ENCODE measurements at regions not wholly inside any gene's neighbourhood (a gene's known extent, or its start where the extent isn't known, plus 50 kb on each side); places are given as distances from the start of the nearest gene placed in this dataset.

GRCh38 chr12:66862356-66862985 lies 183.6 kb upstream of the GRIP1 start:
- H3K27me3 ChIP-seq (ENCODE audit: control insufficient read depth in 3 of 3, insufficient read depth in 3 of 3, low read depth in 1 of 3, low read length in 3 of 3), result no peaks in the 10 kb centered on the region
- H3K23ac ChIP-seq (ENCODE audit: low read depth, low read length, poor library complexity), result no peak overlapping the region
- no peaks in the 10 kb centered on the region for H3K9me3 ChIP-seq (replicated peaks in 1 of 2; ENCODE audit: control insufficient read depth in 2 of 2, insufficient read depth in 1 of 2, low read depth in 1 of 2, low read length in 2 of 2)
- H3K14ac ChIP-seq (ENCODE audit: low read length), result no peak overlapping the region
- H2AK5ac ChIP-seq (ENCODE audit: low read depth, low read length), result no peak overlapping the region
- no peak overlapping the region for H3K27ac ChIP-seq (replicated peaks; ENCODE audit: low read length)
- no peaks in the 10 kb centered on the region for H3K79me1 ChIP-seq (ENCODE audit: low read depth, low read length)
- WGBS, 2 donors (ENCODE audit: extremely low coverage in 2 of 2, insufficient read length in 2 of 2, insufficient replicate concordance in 1 of 2), result no CpG with 5 or more reads among the region's 3 CpGs
- H4K8ac ChIP-seq (ENCODE audit: low read depth, low read length), result no peak overlapping the region
- no peak for DNase-seq (ENCODE audit: low spot score)
- H4K91ac ChIP-seq (ENCODE audit: low read depth, low read length, poor library complexity), result no peak overlapping the region
- H3K4me3 ChIP-seq (ENCODE audit: low read length in 2 of 2), result no peak overlapping the region
- H2BK5ac ChIP-seq (ENCODE audit: low read length), result no peak overlapping the region
- H3K4ac ChIP-seq (ENCODE audit: low read length), result no peak overlapping the region
- H3K9ac ChIP-seq (ENCODE audit: low read depth, low read length, poor library complexity), result no peak overlapping the region
- no peak overlapping the region for H3K4me2 ChIP-seq (ENCODE audit: insufficient read depth, low read length, poor library complexity, severe bottlenecking)
- no peak overlapping the region for H2AFZ ChIP-seq (ENCODE audit: low read length)
- no peak overlapping the region for H2BK12ac ChIP-seq (ENCODE audit: low read length)
- no peaks in the 10 kb centered on the region for H3K36me3 ChIP-seq (replicated peaks in 1 of 2; ENCODE audit: control insufficient read depth in 2 of 2, insufficient read depth in 2 of 2, low read length in 2 of 2)
- no peak overlapping the region for H2BK15ac ChIP-seq (ENCODE audit: low read length)
- no peak overlapping the region for H2BK120ac ChIP-seq (ENCODE audit: low read depth, low read length)
- H3K18ac ChIP-seq (ENCODE audit: low read length), result no peak overlapping the region
- H3K4me1 ChIP-seq (ENCODE audit: control insufficient read depth in 2 of 2, insufficient read depth in 1 of 2, low read depth in 1 of 2, low read length in 2 of 2), result no peaks in the 10 kb centered on the region

DNA sequence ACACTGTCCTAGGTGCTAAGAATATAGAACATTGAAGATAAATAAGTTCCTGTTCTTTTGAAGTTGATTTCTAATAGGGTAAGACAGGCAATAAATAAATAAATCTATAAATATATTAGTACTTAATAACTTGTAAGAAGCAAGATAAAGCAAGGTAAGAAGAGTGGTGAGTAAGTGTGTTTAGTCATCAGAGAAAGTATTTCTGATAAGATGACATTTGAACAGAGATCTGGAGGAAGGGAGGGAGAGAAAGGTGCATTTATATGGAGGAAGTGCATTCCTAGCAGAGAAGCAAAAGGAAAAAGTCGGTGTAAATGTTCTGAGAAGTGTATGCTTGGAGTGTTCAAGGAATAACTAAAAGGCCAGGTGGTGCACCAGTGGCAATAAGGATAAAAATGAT lies 184.4 kb upstream of the GRIP1 start:
- no peak overlapping the region for H4K91ac ChIP-seq (ENCODE audit: low read depth, low read length, poor library complexity)
- no peak overlapping the region for H2AFZ ChIP-seq (ENCODE audit: low read length)
- H3K14ac ChIP-seq (ENCODE audit: low read length), result no peak overlapping the region
- H3K36me3 ChIP-seq (replicated peaks in 1 of 2; ENCODE audit: control insufficient read depth in 2 of 2, insufficient read depth in 2 of 2, low read length in 2 of 2), result no peaks in the 10 kb centered on the region
- H2BK12ac ChIP-seq (ENCODE audit: low read length), result no peak overlapping the region
- no peak overlapping the region for H3K4ac ChIP-seq (ENCODE audit: low read length)
- no peak for DNase-seq (ENCODE audit: low spot score)
- no peaks in the 10 kb centered on the region for H3K9me3 ChIP-seq (replicated peaks in 1 of 2; ENCODE audit: control insufficient read depth in 2 of 2, insufficient read depth in 1 of 2, low read depth in 1 of 2, low read length in 2 of 2)
- no peak overlapping the region for H2BK5ac ChIP-seq (ENCODE audit: low read length)
- H4K8ac ChIP-seq (ENCODE audit: low read depth, low read length), result no peak overlapping the region
- no peak overlapping the region for H3K9ac ChIP-seq (ENCODE audit: low read depth, low read length, poor library complexity)
- no peaks in the 10 kb centered on the region for H3K27me3 ChIP-seq (ENCODE audit: control insufficient read depth in 3 of 3, insufficient read depth in 3 of 3, low read depth in 1 of 3, low read length in 3 of 3)
- H3K4me3 ChIP-seq (ENCODE audit: low read length in 2 of 2), result no peak overlapping the region
- no peaks in the 10 kb centered on the region for H3K79me1 ChIP-seq (ENCODE audit: low read depth, low read length)
- WGBS, 2 donors (ENCODE audit: extremely low coverage in 2 of 2, insufficient read length in 2 of 2, insufficient replicate concordance in 1 of 2), result no CpG with 5 or more reads among the region's 1 CpG
- no peak overlapping the region for H3K27ac ChIP-seq (replicated peaks; ENCODE audit: low read length)
- H3K4me1 ChIP-seq (ENCODE audit: control insufficient read depth in 2 of 2, insufficient read depth in 1 of 2, low read depth in 1 of 2, low read length in 2 of 2), result no peaks in the 10 kb centered on the region
- no peak overlapping the region for H2BK120ac ChIP-seq (ENCODE audit: low read depth, low read length)
- no peak overlapping the region for H3K18ac ChIP-seq (ENCODE audit: low read length)
- H2AK5ac ChIP-seq (ENCODE audit: low read depth, low read length), result no peak overlapping the region
- no peak overlapping the region for H3K23ac ChIP-seq (ENCODE audit: low read depth, low read length, poor library complexity)
- H3K4me2 ChIP-seq (ENCODE audit: insufficient read depth, low read length, poor library complexity, severe bottlenecking), result no peak overlapping the region
- no peak overlapping the region for H2BK15ac ChIP-seq (ENCODE audit: low read length)

DNA sequence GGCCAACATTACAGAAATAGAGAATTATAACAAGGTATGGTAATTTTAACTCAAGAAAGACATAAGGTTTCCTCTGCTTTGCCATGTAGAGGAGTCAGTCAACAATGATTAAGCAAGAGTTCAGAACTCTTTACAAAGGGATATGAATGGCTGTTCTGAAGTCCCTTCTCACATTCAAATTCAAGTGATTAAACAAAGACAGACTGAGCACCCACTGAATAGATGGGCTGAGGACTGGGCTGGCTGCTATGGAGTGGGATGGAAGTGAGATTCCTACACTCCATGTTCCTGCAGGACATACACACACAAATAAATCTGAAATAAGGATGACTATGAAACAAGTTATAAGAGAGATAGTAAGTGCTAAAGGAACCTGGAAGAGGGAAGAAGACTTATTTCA lies 199.0 kb upstream of the GRIP1 start:
- Histone ChIP-seq H2AK5ac (ENCODE audit: low read depth, low read length) (no peak overlapping the region), H3K9ac (ENCODE audit: low read depth, low read length, poor library complexity) (no peak overlapping the region), H3K4me2 (ENCODE audit: insufficient read depth, low read length, poor library complexity, severe bottlenecking) (no peak overlapping the region), H3K14ac (ENCODE audit: low read length) (no peak overlapping the region), H4K91ac (ENCODE audit: low read depth, low read length, poor library complexity) (no peak overlapping the region), H3K9me3 (replicated peaks in 1 of 2; ENCODE audit: control insufficient read depth in 2 of 2, insufficient read depth in 1 of 2, low read depth in 1 of 2, low read length in 2 of 2) (no peaks in the 10 kb centered on the region), H3K23ac (ENCODE audit: low read depth, low read length, poor library complexity) (no peak overlapping the region), H3K4me3 (ENCODE audit: low read length in 2 of 2) (no peak overlapping the region), H3K27me3 (ENCODE audit: control insufficient read depth in 3 of 3, insufficient read depth in 3 of 3, low read depth in 1 of 3, low read length in 3 of 3) (no peaks in the 10 kb centered on the region), H3K79me1 (ENCODE audit: low read depth, low read length) (no peaks in the 10 kb centered on the region), H2BK15ac (ENCODE audit: low read length) (no peak overlapping the region), H3K18ac (ENCODE audit: low read length) (no peak overlapping the region), H4K8ac (ENCODE audit: low read depth, low read length) (no peak overlapping the region), H2BK5ac (ENCODE audit: low read length) (no peak overlapping the region), H3K36me3 (replicated peaks in 1 of 2; ENCODE audit: control insufficient read depth in 2 of 2, insufficient read depth in 2 of 2, low read length in 2 of 2) (peaks cover 0 to 1% of the 10 kb centered on the region in 2 donors), H2BK12ac (ENCODE audit: low read length) (no peak overlapping the region), H2BK120ac (ENCODE audit: low read depth, low read length) (no peak overlapping the region), H3K4me1 (ENCODE audit: control insufficient read depth in 2 of 2, insufficient read depth in 1 of 2, low read depth in 1 of 2, low read length in 2 of 2) (peaks cover 0 to 7% of the 10 kb centered on the region in 2 donors), H3K27ac (replicated peaks; ENCODE audit: low read length) (no peak overlapping the region), H3K4ac (ENCODE audit: low read length) (no peak overlapping the region), H2AFZ (ENCODE audit: low read length) (no peak overlapping the region)
- no peak for DNase-seq (ENCODE audit: low spot score)

GRCh38 chr12:66879409-66879808 lies 200.5 kb upstream of the GRIP1 start:
- no peak overlapping the region for H3K4me2 ChIP-seq (ENCODE audit: insufficient read depth, low read length, poor library complexity, severe bottlenecking)
- no peak overlapping the region for H3K27ac ChIP-seq (replicated peaks; ENCODE audit: low read length)
- H2BK15ac ChIP-seq (ENCODE audit: low read length), result no peak overlapping the region
- H2BK12ac ChIP-seq (ENCODE audit: low read length), result no peak overlapping the region
- no peak overlapping the region for H2AFZ ChIP-seq (ENCODE audit: low read length)
- H3K4ac ChIP-seq (ENCODE audit: low read length), result no peak overlapping the region
- no peak overlapping the region for H3K18ac ChIP-seq (ENCODE audit: low read length)
- H4K8ac ChIP-seq (ENCODE audit: low read depth, low read length), result no peak overlapping the region
- H2BK120ac ChIP-seq (ENCODE audit: low read depth, low read length), result no peak overlapping the region
- H2AK5ac ChIP-seq (ENCODE audit: low read depth, low read length), result no peak overlapping the region
- no peak overlapping the region for H4K91ac ChIP-seq (ENCODE audit: low read depth, low read length, poor library complexity)
- H3K36me3 ChIP-seq (replicated peaks in 1 of 2; ENCODE audit: control insufficient read depth in 2 of 2, insufficient read depth in 2 of 2, low read length in 2 of 2), result no peaks in the 10 kb centered on the region
- H3K14ac ChIP-seq (ENCODE audit: low read length), result no peak overlapping the region
- H3K79me1 ChIP-seq (ENCODE audit: low read depth, low read length), result no peaks in the 10 kb centered on the region
- no CpG with 5 or more reads among the region's 4 CpGs for WGBS, 2 donors (ENCODE audit: extremely low coverage in 2 of 2, insufficient read length in 2 of 2, insufficient replicate concordance in 1 of 2)
- no peak overlapping the region for H3K23ac ChIP-seq (ENCODE audit: low read depth, low read length, poor library complexity)
- H2BK5ac ChIP-seq (ENCODE audit: low read length), result no peak overlapping the region
- H3K4me1 ChIP-seq (ENCODE audit: control insufficient read depth in 2 of 2, insufficient read depth in 1 of 2, low read depth in 1 of 2, low read length in 2 of 2), result peaks cover 0 to 10% of the 10 kb centered on the region in 2 donors
- H3K4me3 ChIP-seq (ENCODE audit: low read length in 2 of 2), result no peak overlapping the region
- no peaks in the 10 kb centered on the region for H3K9me3 ChIP-seq (replicated peaks in 1 of 2; ENCODE audit: control insufficient read depth in 2 of 2, insufficient read depth in 1 of 2, low read depth in 1 of 2, low read length in 2 of 2)
- DNase-seq (ENCODE audit: low spot score), result no peak
- no peaks in the 10 kb centered on the region for H3K27me3 ChIP-seq (ENCODE audit: control insufficient read depth in 3 of 3, insufficient read depth in 3 of 3, low read depth in 1 of 3, low read length in 3 of 3)
- no peak overlapping the region for H3K9ac ChIP-seq (ENCODE audit: low read depth, low read length, poor library complexity)

Data from neuronal stem cell (in vitro differentiated cells).